ENCODE measurements at regions not wholly inside any gene's neighbourhood (a gene's known extent, or its start where the extent isn't known, plus 50 kb on each side); places are given as distances from the start of the nearest gene placed in this dataset.
"Not testable (repeated sequence)": the region's sequence is repeated elsewhere in the genome, so short reads cannot be mapped to it uniquely, and the experiment has no call there.

DNA sequence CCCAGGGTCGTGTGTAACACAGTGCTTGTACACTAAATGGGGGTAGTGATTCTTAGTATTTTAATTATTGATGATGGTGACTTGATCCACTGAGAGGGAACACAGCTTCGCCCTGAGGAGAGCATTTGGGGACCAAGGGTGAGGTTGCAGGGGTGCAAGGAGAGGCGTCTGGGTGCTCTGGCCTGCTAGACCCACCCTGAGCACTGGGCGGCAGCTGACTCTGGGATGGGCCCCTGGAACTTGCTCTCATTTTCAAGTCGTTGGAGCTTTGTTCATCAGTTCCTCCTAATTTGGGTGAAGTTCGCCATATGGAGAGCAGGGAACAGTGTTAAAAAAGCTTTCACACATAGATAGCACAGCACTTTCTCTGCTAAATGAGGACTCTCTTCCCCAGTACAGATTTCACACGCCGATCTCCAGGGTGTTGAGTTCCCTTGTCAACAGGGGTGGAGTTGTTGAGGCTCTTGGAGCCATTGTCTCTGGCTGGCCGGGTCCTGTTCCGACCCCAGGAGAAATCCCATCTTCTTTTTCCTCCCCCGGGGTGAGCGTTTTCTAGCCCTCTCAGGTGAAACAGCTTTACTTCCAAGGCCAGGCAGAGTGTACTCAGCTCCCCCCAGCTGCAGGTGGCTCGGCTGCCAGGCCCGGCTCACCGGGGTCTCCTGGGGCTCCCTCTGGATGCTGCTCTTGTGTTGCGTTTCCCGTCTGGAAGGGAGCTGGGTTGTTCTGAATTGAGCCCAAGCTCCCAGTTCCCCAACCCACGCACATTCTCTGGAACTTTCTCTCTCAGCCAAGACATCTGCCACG, 367.4 kb downstream of the RPS6KC1 start:
- Histone ChIP-seq H3K27ac (ENCODE audit: low read depth in 1 of 2, low read length in 2 of 2) (no peak overlapping the region), H3K36me3 (replicated peaks in 1 of 2; ENCODE audit: control insufficient read depth in 1 of 2, insufficient read depth in 2 of 2, low read length in 2 of 2) (no peaks in the 10 kb centered on the region), H3K9ac (ENCODE audit: insufficient read depth, low read length, poor library complexity, severe bottlenecking) (no peak overlapping the region), H3K4me1 (ENCODE audit: control insufficient read depth in 1 of 2, insufficient read depth in 2 of 2, low read length in 2 of 2) (no peaks in the 10 kb centered on the region), H4K20me1 (ENCODE audit: insufficient read depth, low read length) (no peaks in the 10 kb centered on the region), H3K27me3 (ENCODE audit: control insufficient read depth in 2 of 2, insufficient read depth in 2 of 2, low read length in 2 of 2) (no peaks in the 10 kb centered on the region), H3K4me3 (replicated peaks in 1 of 3; ENCODE audit: low read depth in 2 of 3, low read length in 3 of 3) (no peak overlapping the region), H3K79me2 (ENCODE audit: insufficient read depth, low read length) (no peaks in the 10 kb centered on the region), H2AFZ (ENCODE audit: insufficient read depth, low read depth, low read length, poor library complexity, severe bottlenecking) (no peak overlapping the region), H3K4me2 (replicated peaks; ENCODE audit: extremely low read depth, low read length, poor library complexity, severe bottlenecking) (no peak overlapping the region), H3K9me3 (replicated peaks in 1 of 2; ENCODE audit: control insufficient read depth in 1 of 2, insufficient read depth in 1 of 2, low read length in 2 of 2) (no peaks in the 10 kb centered on the region)
- Mint-ChIP-seq H3K27ac (no peak overlapping the region), H3K9me3 (peaks cover 0 to 5% (median 0%) of the 10 kb centered on the region in 7 donors), H3K4me3 (no peak overlapping the region), H3K27me3 (ENCODE audit: low read depth in 3 of 3) (peaks cover 0 to 8% (median 3%) of the 10 kb centered on the region in 3 donors), H3K4me1 (no peaks in the 10 kb centered on the region), H3K36me3 (no peaks in the 10 kb centered on the region)
- no peak for DNase-seq
- 69% methylated on average over 14 of the region's 19 CpGs for WGBS (ENCODE audit: insufficient coverage)
- intact Hi-C loops (cut with micrococcal nuclease), result no loop called here
- TF ChIP-seq, protein P1, sequence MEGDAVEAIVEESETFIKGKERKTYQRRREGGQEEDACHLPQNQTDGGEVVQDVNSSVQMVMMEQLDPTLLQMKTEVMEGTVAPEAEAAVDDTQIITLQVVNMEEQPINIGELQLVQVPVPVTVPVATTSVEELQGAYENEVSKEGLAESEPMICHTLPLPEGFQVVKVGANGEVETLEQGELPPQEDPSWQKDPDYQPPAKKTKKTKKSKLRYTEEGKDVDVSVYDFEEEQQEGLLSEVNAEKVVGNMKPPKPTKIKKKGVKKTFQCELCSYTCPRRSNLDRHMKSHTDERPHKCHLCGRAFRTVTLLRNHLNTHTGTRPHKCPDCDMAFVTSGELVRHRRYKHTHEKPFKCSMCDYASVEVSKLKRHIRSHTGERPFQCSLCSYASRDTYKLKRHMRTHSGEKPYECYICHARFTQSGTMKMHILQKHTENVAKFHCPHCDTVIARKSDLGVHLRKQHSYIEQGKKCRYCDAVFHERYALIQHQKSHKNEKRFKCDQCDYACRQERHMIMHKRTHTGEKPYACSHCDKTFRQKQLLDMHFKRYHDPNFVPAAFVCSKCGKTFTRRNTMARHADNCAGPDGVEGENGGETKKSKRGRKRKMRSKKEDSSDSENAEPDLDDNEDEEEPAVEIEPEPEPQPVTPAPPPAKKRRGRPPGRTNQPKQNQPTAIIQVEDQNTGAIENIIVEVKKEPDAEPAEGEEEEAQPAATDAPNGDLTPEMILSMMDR (IDR thresholded peaks at IDR 0.05), result no peak

DNA sequence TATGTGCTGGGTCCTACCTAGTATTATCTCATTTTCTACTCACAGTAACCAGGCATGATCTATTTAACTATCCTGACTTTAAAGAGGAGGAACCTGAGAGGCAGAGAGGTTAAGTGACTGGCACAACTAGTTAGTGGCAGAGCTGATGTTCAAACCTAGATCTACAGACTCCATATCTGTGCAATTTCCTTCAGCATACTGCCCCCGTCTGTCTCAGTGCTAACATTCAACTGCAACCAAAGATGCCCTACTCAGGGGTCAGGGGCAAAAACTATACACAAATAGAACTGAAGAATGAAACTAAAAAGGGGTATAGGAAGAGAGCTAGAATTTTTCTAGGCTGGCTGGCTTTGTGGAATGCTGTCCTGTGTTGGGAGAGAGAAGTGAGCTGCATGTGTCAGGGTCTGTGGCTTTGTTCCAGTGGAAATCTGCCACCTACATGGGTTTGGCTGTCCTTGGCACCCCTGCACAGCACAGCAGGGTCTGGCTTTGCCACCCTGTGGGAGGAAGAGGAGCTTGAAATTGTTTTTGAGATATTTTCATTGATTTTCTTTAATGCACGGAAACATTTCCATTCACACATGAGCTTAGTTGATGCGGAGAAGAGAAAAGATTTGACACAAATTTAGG, 368.5 kb downstream of the RPS6KC1 start:
- DNase-seq, result no peak
- no peaks in the 10 kb centered on the region for H3K4me1 Mint-ChIP-seq

DNA sequence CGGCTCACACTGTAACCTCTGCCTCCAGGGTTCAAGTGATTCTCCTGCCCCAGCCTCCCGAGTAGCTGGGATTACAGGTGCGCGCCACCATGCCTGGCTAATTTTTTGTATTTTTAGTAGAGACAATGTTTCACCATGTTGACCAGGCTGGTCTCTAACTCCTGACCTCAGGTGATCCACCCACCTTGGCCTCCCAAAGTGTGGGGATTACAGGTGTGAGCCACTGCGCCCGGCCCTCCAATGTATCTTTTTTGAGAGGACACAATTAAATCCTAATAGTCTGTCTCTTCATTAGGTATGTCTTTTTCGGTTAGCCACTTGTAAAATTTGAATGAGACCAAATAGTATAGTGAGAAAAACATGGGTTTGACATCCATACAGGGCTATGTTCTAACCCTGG, 370.1 kb downstream of the RPS6KC1 start:
- H4K20me1 ChIP-seq (ENCODE audit: insufficient read depth, low read length); H3K4me3 ChIP-seq (replicated peaks in 1 of 3; ENCODE audit: low read depth in 2 of 3, low read length in 3 of 3); H2AFZ ChIP-seq (ENCODE audit: insufficient read depth, low read depth, low read length, poor library complexity, severe bottlenecking); H3K9me3 ChIP-seq (replicated peaks in 1 of 2; ENCODE audit: control insufficient read depth in 1 of 2, insufficient read depth in 1 of 2, low read length in 2 of 2); H3K36me3 ChIP-seq (replicated peaks in 1 of 2; ENCODE audit: control insufficient read depth in 1 of 2, insufficient read depth in 2 of 2, low read length in 2 of 2); H3K79me2 ChIP-seq (ENCODE audit: insufficient read depth, low read length); H3K4me1 ChIP-seq (ENCODE audit: control insufficient read depth in 1 of 2, insufficient read depth in 2 of 2, low read length in 2 of 2); H3K36me3 Mint-ChIP-seq; H3K9me3 Mint-ChIP-seq; H3K27ac Mint-ChIP-seq; H3K9ac ChIP-seq (ENCODE audit: insufficient read depth, low read length, poor library complexity, severe bottlenecking); H3K27me3 ChIP-seq (ENCODE audit: control insufficient read depth in 2 of 2, insufficient read depth in 2 of 2, low read length in 2 of 2); H3K27ac ChIP-seq (ENCODE audit: low read depth in 1 of 2, low read length in 2 of 2); H3K4me2 ChIP-seq (replicated peaks; ENCODE audit: extremely low read depth, low read length, poor library complexity, severe bottlenecking); H3K4me3 Mint-ChIP-seq; intact Hi-C loops (cut with micrococcal nuclease); H3K4me1 Mint-ChIP-seq; H3K27me3 Mint-ChIP-seq (ENCODE audit: low read depth in 3 of 3); DNase-seq: not testable (repeated sequence)
- 100% methylated on average over 1 of the region's 7 CpGs for WGBS (ENCODE audit: insufficient coverage)

More for the DNA sequence above, 368.5 kb downstream of the RPS6KC1 start:
- TF ChIP-seq, protein P1 (IDR thresholded peaks at IDR 0.05), result no peak
- no peak overlapping the region for H2AFZ ChIP-seq (ENCODE audit: insufficient read depth, low read depth, low read length, poor library complexity, severe bottlenecking)
- H3K27ac ChIP-seq (ENCODE audit: low read depth in 1 of 2, low read length in 2 of 2), result no peak overlapping the region
- H3K4me2 ChIP-seq (replicated peaks; ENCODE audit: extremely low read depth, low read length, poor library complexity, severe bottlenecking), result no peak overlapping the region
- H3K27me3 ChIP-seq (ENCODE audit: control insufficient read depth in 2 of 2, insufficient read depth in 2 of 2, low read length in 2 of 2), result no peaks in the 10 kb centered on the region
- H3K4me3 ChIP-seq (replicated peaks in 1 of 3; ENCODE audit: low read depth in 2 of 3, low read length in 3 of 3), result no peak overlapping the region
- H3K9me3 Mint-ChIP-seq, result peaks cover 0 to 3% (median 0%) of the 10 kb centered on the region in 7 donors
- no peak overlapping the region for H3K9ac ChIP-seq (ENCODE audit: insufficient read depth, low read length, poor library complexity, severe bottlenecking)
- H3K27me3 Mint-ChIP-seq (ENCODE audit: low read depth in 3 of 3), result peaks cover 0 to 8% (median 3%) of the 10 kb centered on the region in 3 donors
- H3K27ac Mint-ChIP-seq, result no peak overlapping the region
- H3K36me3 ChIP-seq (replicated peaks in 1 of 2; ENCODE audit: control insufficient read depth in 1 of 2, insufficient read depth in 2 of 2, low read length in 2 of 2), result no peaks in the 10 kb centered on the region
- no peak overlapping the region for H3K4me3 Mint-ChIP-seq
- no peaks in the 10 kb centered on the region for H4K20me1 ChIP-seq (ENCODE audit: insufficient read depth, low read length)
- intact Hi-C loops (cut with micrococcal nuclease), result no loop called here
- WGBS (ENCODE audit: insufficient coverage), result no CpG with 5 or more reads among the region's 3 CpGs
- no peaks in the 10 kb centered on the region for H3K9me3 ChIP-seq (replicated peaks in 1 of 2; ENCODE audit: control insufficient read depth in 1 of 2, insufficient read depth in 1 of 2, low read length in 2 of 2)
- H3K36me3 Mint-ChIP-seq, result no peaks in the 10 kb centered on the region
- no peaks in the 10 kb centered on the region for H3K79me2 ChIP-seq (ENCODE audit: insufficient read depth, low read length)
- H3K4me1 ChIP-seq (ENCODE audit: control insufficient read depth in 1 of 2, insufficient read depth in 2 of 2, low read length in 2 of 2), result no peaks in the 10 kb centered on the region
